HEK293 (cell line): ENCODE measurements at regions not wholly inside any gene's neighbourhood (a gene's known extent, or its start where the extent isn't known, plus 50 kb on each side); places are given as distances from the start of the nearest gene placed in this dataset.

Source experiments
- CTCF ChIA-PET: fragments of 350-600 bp; formaldehyde crosslinking; extraction: SDS; loops from one replicate; lab custom pipeline; 2021; ENCODE audit warnings: antibody characterized with exemption; lab: Yijun Ruan, JAX
- POLR2A ChIA-PET: fragments of 300-600 bp; formaldehyde crosslinking; extraction: SDS; loops from one replicate; lab custom pipeline; 2020; ENCODE audit warnings: antibody characterized with exemption, inconsistent platforms; lab: Yijun Ruan, JAX
- H3K27ac ChIP-seq: fragments of 200-500 bp; sonication (Bioruptor generic); 2 replicates; pipeline ENCODE4 v1.5.1; 2014; ENCODE audit warnings: low read depth, low read length, control low read depth, inconsistent platforms; ENCODE audit errors: extremely low read depth
- H3K36me3 ChIP-seq, 2 experiments: fragments of 200-500 bp in 1 of 2; sonication (Bioruptor generic) in 1 of 2; 1 replicate in 1 of 2; 2 replicates in 1 of 2; pipeline ENCODE4 v1.5.1; 2014 to 2017; ENCODE audit warnings: inconsistent platforms in 2 of 2, low read length in 2 of 2; ENCODE audit not compliant: control insufficient read depth in 2 of 2, insufficient read depth in 1 of 2
- H3K4me1 ChIP-seq: fragments of 200-500 bp; sonication (Bioruptor generic); 2 replicates; pipeline ENCODE4 v1.5.1; 2014; ENCODE audit warnings: mild to moderate bottlenecking, low read length, inconsistent platforms; ENCODE audit not compliant: control insufficient read depth, insufficient read depth
- H3K4me3 ChIP-seq: 2 replicates; pipeline ENCODE4 v1.5.1; 2011; ENCODE audit warnings: low read depth, mild to moderate bottlenecking, control low read depth, low read length, moderate library complexity
- H3K9me3 ChIP-seq: fragments of 200-500 bp; sonication (Bioruptor generic); 2 replicates; pipeline ENCODE4 v1.5.1; 2014; ENCODE audit warnings: low read depth, low read length, inconsistent platforms; ENCODE audit not compliant: control insufficient read depth, insufficient read depth
- EGR2 ChIP-seq: fragments of 450-650 bp; formaldehyde crosslinking; IDR thresholded peaks from 2 replicates; pipeline ENCODE4 v1.5.1; 2016; ENCODE audit warnings: low read depth, missing biosample characterization, missing genetic modification characterization
- HOXA7 ChIP-seq: sonication (generic); formaldehyde crosslinking; IDR thresholded peaks from 2 replicates; pipeline ENCODE4 v1.8.1; 2022; ENCODE audit warnings: missing genetic modification reagents, borderline replicate concordance
- SETDB1 ChIP-seq: IDR thresholded peaks from one replicate; pipeline ENCODE4 v1.6.1; 2017; ENCODE audit warnings: mild to moderate bottlenecking, low read length, moderate library complexity, mixed read lengths; ENCODE audit not compliant: insufficient read length
- WT1 ChIP-seq: fragments of 450-650 bp; formaldehyde crosslinking; IDR thresholded peaks from 2 replicates; pipeline ENCODE4 v1.5.1; 2016; ENCODE audit warnings: missing biosample characterization, missing genetic modification characterization
- ZBTB20 ChIP-seq: fragments of 450-650 bp; formaldehyde crosslinking; IDR thresholded peaks from 2 replicates; pipeline ENCODE4 v1.5.1; 2016; ENCODE audit warnings: missing biosample characterization, missing genetic modification characterization
- ZBTB48 ChIP-seq: fragments of 450-650 bp; formaldehyde crosslinking; IDR thresholded peaks from 2 replicates; pipeline ENCODE4 v1.5.1; 2016; ENCODE audit warnings: missing biosample characterization, missing genetic modification characterization
- ZNF10 ChIP-seq: fragments of 450-650 bp; formaldehyde crosslinking; IDR thresholded peaks from 2 replicates; pipeline ENCODE4 v1.5.1; 2017; ENCODE audit warnings: missing biosample characterization, missing genetic modification characterization
- ZNF112 ChIP-seq: fragments of 450-650 bp; formaldehyde crosslinking; IDR thresholded peaks from 2 replicates; pipeline ENCODE4 v1.5.0; 2017; ENCODE audit warnings: missing biosample characterization, missing genetic modification characterization
- ZNF133 ChIP-seq: fragments of 450-650 bp; formaldehyde crosslinking; IDR thresholded peaks from 2 replicates; pipeline ENCODE4 v1.5.1; 2016; ENCODE audit warnings: missing biosample characterization, missing genetic modification characterization
- ZNF140 ChIP-seq: fragments of 450-650 bp; formaldehyde crosslinking; IDR thresholded peaks from 2 replicates; pipeline ENCODE4 v1.5.1; 2016; ENCODE audit warnings: missing biosample characterization, missing genetic modification characterization
- ZNF157 ChIP-seq: fragments of 450-650 bp; formaldehyde crosslinking; IDR thresholded peaks from 2 replicates; pipeline ENCODE4 v1.5.1; 2016; ENCODE audit warnings: missing biosample characterization, missing genetic modification characterization
- ZNF311 ChIP-seq: fragments of 450-650 bp; formaldehyde crosslinking; IDR thresholded peaks from 2 replicates; pipeline ENCODE4 v1.5.1; 2017; ENCODE audit warnings: missing biosample characterization, missing genetic modification characterization, borderline replicate concordance
- ZNF404 ChIP-seq: fragments of 450-650 bp; formaldehyde crosslinking; IDR thresholded peaks from 2 replicates; pipeline ENCODE4 v1.5.1; 2017; ENCODE audit warnings: missing biosample characterization, missing genetic modification characterization
- ZNF518A ChIP-seq: fragments of 450-650 bp; formaldehyde crosslinking; conservative IDR thresholded peaks from 2 replicates; pipeline ENCODE4 v1.5.1; 2016; ENCODE audit warnings: low read depth, missing biosample characterization, missing genetic modification characterization
- ZNF529 ChIP-seq: fragments of 450-650 bp; formaldehyde crosslinking; IDR thresholded peaks from 2 replicates; pipeline ENCODE4 v1.5.1; 2017; ENCODE audit warnings: missing genetic modification characterization, missing biosample characterization; ENCODE audit not compliant: insufficient replicate concordance
- ZNF580 ChIP-seq: fragments of 450-650 bp; formaldehyde crosslinking; IDR thresholded peaks from 2 replicates; pipeline ENCODE4 v1.5.1; 2016; ENCODE audit warnings: missing biosample characterization, missing genetic modification characterization
- ZNF624 ChIP-seq: fragments of 450-650 bp; formaldehyde crosslinking; IDR thresholded peaks from 2 replicates; pipeline ENCODE4 v1.5.1; 2017; ENCODE audit warnings: missing biosample characterization, missing genetic modification characterization
- ZNF677 ChIP-seq: fragments of 450-650 bp; IDR thresholded peaks from 2 replicates; pipeline ENCODE4 v1.5.0; 2018; ENCODE audit warnings: missing biosample characterization, mild to moderate bottlenecking, missing genetic modification characterization, moderate library complexity
- ZNF768 ChIP-seq: fragments of 450-650 bp; formaldehyde crosslinking; IDR thresholded peaks from 2 replicates; pipeline ENCODE4 v1.5.1; 2018; ENCODE audit warnings: missing biosample characterization, mild to moderate bottlenecking, missing genetic modification characterization
- ZSCAN30 ChIP-seq: fragments of 450-650 bp; IDR thresholded peaks from 2 replicates; pipeline ENCODE4 v1.5.1; 2018; ENCODE audit warnings: missing biosample characterization, mild to moderate bottlenecking, missing genetic modification characterization, moderate library complexity
- TF ChIP-seq, protein P1 (sequence below): fragments of 450-650 bp; formaldehyde crosslinking; IDR thresholded peaks from 2 replicates; pipeline ENCODE4 v1.5.1; 2016; ENCODE audit warnings: missing biosample characterization, missing genetic modification characterization
- TF ChIP-seq, protein P2 (sequence below): fragments of 450-650 bp; IDR thresholded peaks from 2 replicates; pipeline ENCODE4 v1.5.1; 2018; ENCODE audit warnings: missing biosample characterization, mild to moderate bottlenecking, missing genetic modification characterization

- TF ChIP-seq, protein P1, sequence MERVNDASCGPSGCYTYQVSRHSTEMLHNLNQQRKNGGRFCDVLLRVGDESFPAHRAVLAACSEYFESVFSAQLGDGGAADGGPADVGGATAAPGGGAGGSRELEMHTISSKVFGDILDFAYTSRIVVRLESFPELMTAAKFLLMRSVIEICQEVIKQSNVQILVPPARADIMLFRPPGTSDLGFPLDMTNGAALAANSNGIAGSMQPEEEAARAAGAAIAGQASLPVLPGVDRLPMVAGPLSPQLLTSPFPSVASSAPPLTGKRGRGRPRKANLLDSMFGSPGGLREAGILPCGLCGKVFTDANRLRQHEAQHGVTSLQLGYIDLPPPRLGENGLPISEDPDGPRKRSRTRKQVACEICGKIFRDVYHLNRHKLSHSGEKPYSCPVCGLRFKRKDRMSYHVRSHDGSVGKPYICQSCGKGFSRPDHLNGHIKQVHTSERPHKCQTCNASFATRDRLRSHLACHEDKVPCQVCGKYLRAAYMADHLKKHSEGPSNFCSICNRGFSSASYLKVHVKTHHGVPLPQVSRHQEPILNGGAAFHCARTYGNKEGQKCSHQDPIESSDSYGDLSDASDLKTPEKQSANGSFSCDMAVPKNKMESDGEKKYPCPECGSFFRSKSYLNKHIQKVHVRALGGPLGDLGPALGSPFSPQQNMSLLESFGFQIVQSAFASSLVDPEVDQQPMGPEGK (tag by site-specific recombination): no peak
- no peak for TF ChIP-seq ZNF10 (tag by site-specific recombination)
- TF ChIP-seq ZNF311 (tag by site-specific recombination): no peak
- TF ChIP-seq WT1 (tag by site-specific recombination): no peak
- no peak for TF ChIP-seq ZNF529 (tag by site-specific recombination)
- TF ChIP-seq ZSCAN30: no peak
- TF ChIP-seq ZNF157: no peak
- no peak for TF ChIP-seq HOXA7 (CRISPR knock-in tag)
- no peak for TF ChIP-seq ZNF580
These were observed 1072.0 kb upstream of the INTU start (continued) for GRCh38 chr4:126560794-126561193.

DNA sequence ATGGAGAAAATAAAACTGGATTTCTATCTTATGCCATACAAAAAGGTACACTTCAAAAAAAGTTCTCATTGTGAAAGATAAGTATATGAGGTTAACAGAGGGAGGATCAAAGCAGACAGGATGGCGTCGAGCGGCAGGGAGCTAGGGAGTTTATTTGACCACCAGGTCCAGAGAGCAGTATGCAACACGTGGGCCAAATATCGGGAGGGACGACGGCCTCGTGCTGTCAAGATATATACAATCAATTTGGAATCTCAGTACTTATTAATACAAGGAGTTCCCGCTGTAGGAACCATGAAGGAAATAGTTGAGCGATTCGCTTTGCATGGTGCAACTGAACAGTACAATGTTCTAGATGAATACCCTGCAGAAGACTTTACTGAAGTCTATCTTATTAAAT is 1069.4 kb upstream of the INTU start:
- Histone ChIP-seq H3K9me3 (no peaks in the 10 kb centered on the region), H3K4me3 (no peak overlapping the region), H3K4me1 (no peaks in the 10 kb centered on the region)
- POLR2A ChIA-PET: no interaction called here
- no peak for TF ChIP-seq ZNF404
- TF ChIP-seq ZNF112 (tag by site-specific recombination): no peak
- TF ChIP-seq ZBTB48 (tag by site-specific recombination): no peak
- TF ChIP-seq ZNF140 (tag by site-specific recombination): no peak
- TF ChIP-seq ZNF624 (tag by site-specific recombination): no peak
- no peak for TF ChIP-seq ZNF677 (tag by site-specific recombination)
- TF ChIP-seq ZBTB20 (tag by site-specific recombination): no peak
- TF ChIP-seq ZNF133 (tag by site-specific recombination): no peak
- TF ChIP-seq, protein P2, sequence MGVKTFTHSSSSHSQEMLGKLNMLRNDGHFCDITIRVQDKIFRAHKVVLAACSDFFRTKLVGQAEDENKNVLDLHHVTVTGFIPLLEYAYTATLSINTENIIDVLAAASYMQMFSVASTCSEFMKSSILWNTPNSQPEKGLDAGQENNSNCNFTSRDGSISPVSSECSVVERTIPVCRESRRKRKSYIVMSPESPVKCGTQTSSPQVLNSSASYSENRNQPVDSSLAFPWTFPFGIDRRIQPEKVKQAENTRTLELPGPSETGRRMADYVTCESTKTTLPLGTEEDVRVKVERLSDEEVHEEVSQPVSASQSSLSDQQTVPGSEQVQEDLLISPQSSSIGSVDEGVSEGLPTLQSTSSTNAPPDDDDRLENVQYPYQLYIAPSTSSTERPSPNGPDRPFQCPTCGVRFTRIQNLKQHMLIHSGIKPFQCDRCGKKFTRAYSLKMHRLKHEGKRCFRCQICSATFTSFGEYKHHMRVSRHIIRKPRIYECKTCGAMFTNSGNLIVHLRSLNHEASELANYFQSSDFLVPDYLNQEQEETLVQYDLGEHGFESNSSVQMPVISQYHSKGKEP (tag by site-specific recombination): no peak
- TF ChIP-seq ZNF768 (tag by site-specific recombination): no peak
- no peak for TF ChIP-seq SETDB1
- TF ChIP-seq EGR2 (tag by site-specific recombination): no peak
- no peak for TF ChIP-seq ZNF518A
- TF ChIP-seq, all 188 proteins: peak for 0
- no peaks in the 10 kb centered on the region for H3K36me3 ChIP-seq
- CTCF ChIA-PET: no interaction called here
- H3K27ac ChIP-seq: no peak overlapping the region
